22Rv1 (cell line): ENCODE measurements at regions not wholly inside any gene's neighbourhood (a gene's known extent, or its start where the extent isn't known, plus 50 kb on each side); places are given as distances from the start of the nearest gene placed in this dataset.

Experiments used
- CTCF ChIP-seq: fragments of 450-650 bp; IDR thresholded peaks from 2 replicates; pipeline ENCODE4 v1.5.1; 2017; ENCODE audit warnings: mild to moderate bottlenecking
- ZFX ChIP-seq: fragments of 450-650 bp; IDR thresholded peaks from 2 replicates; pipeline ENCODE4 v1.6.1; 2017; ENCODE audit warnings: antibody characterized with exemption, borderline replicate concordance

- TF ChIP-seq CTCF, result no peak
- TF ChIP-seq ZFX, result no peak
Observed at GRCh38 chr17:69967910-69968411, 107.1 kb upstream of the KCNJ16 start.
